Naive B cell (primary cell): ENCODE measurements at regions not wholly inside any gene's neighbourhood (a gene's known extent, or its start where the extent isn't known, plus 50 kb on each side); places are given as distances from the start of the nearest gene placed in this dataset.

Experiments used
- ATAC-seq, 2 donors: fragments of 150-1000 bp; cut with Tn5 transposase; 2 replicates each; pipeline ENCODE4 v1.10.0; 2021; ENCODE audit warnings: low read depth in 2 of 2, mild to moderate bottlenecking in 2 of 2, moderate library complexity in 2 of 2
- DNase-seq: peaks from one replicate; pipeline ENCODE4 v3.0.0; 2022
- H3K27ac Mint-ChIP-seq, 6 donors: one replicate each; pipeline ENCODE4 v1.8.0; 2020 to 2022; ENCODE audit warnings: mild to moderate bottlenecking in 6 of 6, mixed read lengths in 6 of 6, moderate library complexity in 5 of 6, inconsistent platforms in 2 of 6
- H3K27me3 Mint-ChIP-seq, 3 donors: one replicate each; pipeline ENCODE4 v1.8.0; 2021 to 2022; ENCODE audit warnings: mixed read lengths in 3 of 3, mild to moderate bottlenecking in 1 of 3
- H3K36me3 Mint-ChIP-seq, 2 donors: one replicate each; pipeline ENCODE4 v1.8.0; 2020 to 2022; ENCODE audit warnings: mixed read lengths in 2 of 2, inconsistent platforms in 1 of 2, mild to moderate bottlenecking in 1 of 2
- H3K4me1 Mint-ChIP-seq, 3 donors: one replicate each; pipeline ENCODE4 v1.8.0; 2020 to 2022; ENCODE audit warnings: mixed read lengths in 3 of 3, inconsistent platforms in 1 of 3, mild to moderate bottlenecking in 1 of 3, moderate library complexity in 1 of 3
- H3K4me3 Mint-ChIP-seq, 8 donors: one replicate each; pipeline ENCODE4 v1.8.0; 2020 to 2022; ENCODE audit warnings: mild to moderate bottlenecking in 8 of 8, mixed read lengths in 8 of 8, moderate library complexity in 8 of 8, inconsistent platforms in 2 of 8
- H3K9me3 Mint-ChIP-seq, 7 donors: one replicate each; pipeline ENCODE4 v1.8.0; 2020 to 2022; ENCODE audit warnings: mixed read lengths in 7 of 7, mild to moderate bottlenecking in 5 of 7, inconsistent platforms in 2 of 7, moderate library complexity in 1 of 7

- no peak for ATAC-seq
- no peaks in the 10 kb centered on the region for H3K4me1 Mint-ChIP-seq
- no peaks in the 10 kb centered on the region for H3K27me3 Mint-ChIP-seq
- no peak overlapping the region for H3K27ac Mint-ChIP-seq
- DNase-seq = no peak
- H3K4me3 Mint-ChIP-seq = no peak overlapping the region
- no peaks in the 10 kb centered on the region for H3K36me3 Mint-ChIP-seq
- H3K9me3 Mint-ChIP-seq = peaks cover 0 to 13% (median 6%) of the 10 kb centered on the region in 7 donors
Observed at GRCh38 chrX:94041881-94042280, 367.9 kb downstream of the FAM133A start.

GRCh38 chrX:94045724-94046123 is 371.7 kb downstream of the FAM133A start:
- no peak for ATAC-seq
- H3K36me3 Mint-ChIP-seq = no peaks in the 10 kb centered on the region
- no peaks in the 10 kb centered on the region for H3K27me3 Mint-ChIP-seq
- DNase-seq = no peak
- H3K27ac Mint-ChIP-seq = no peak overlapping the region
- no peak overlapping the region for H3K4me3 Mint-ChIP-seq
- H3K4me1 Mint-ChIP-seq = no peaks in the 10 kb centered on the region
- peaks cover 0 to 4% (median 0%) of the 10 kb centered on the region in 7 donors for H3K9me3 Mint-ChIP-seq

GRCh38 chrX:94051926-94052325 is 377.9 kb downstream of the FAM133A start:
- Mint-ChIP-seq H3K4me3 (no peak overlapping the region), H3K4me1 (no peaks in the 10 kb centered on the region), H3K9me3 (peaks cover 0 to 2% (median 0%) of the 10 kb centered on the region in 7 donors), H3K27me3 (no peaks in the 10 kb centered on the region), H3K36me3 (no peaks in the 10 kb centered on the region), H3K27ac (no peak overlapping the region)
- ATAC-seq (no peak), DNase-seq (no peak)

- H3K4me1 Mint-ChIP-seq = no peaks in the 10 kb centered on the region
- no peaks in the 10 kb centered on the region for H3K27me3 Mint-ChIP-seq
- no peak overlapping the region for H3K4me3 Mint-ChIP-seq
- DNase-seq = no peak
- no peak overlapping the region for H3K27ac Mint-ChIP-seq
- peaks cover 0 to 5% (median 0%) of the 10 kb centered on the region in 7 donors for H3K9me3 Mint-ChIP-seq
- no peak for ATAC-seq
- H3K36me3 Mint-ChIP-seq = no peaks in the 10 kb centered on the region
Observed at GRCh38 chrX:94053575-94053974, 379.6 kb downstream of the FAM133A start.

GRCh38 chrX:94057385-94057784 is 383.4 kb downstream of the FAM133A start:
- H3K36me3 Mint-ChIP-seq = no peaks in the 10 kb centered on the region
- no peak for DNase-seq
- H3K9me3 Mint-ChIP-seq = peaks cover 0 to 5% (median 0%) of the 10 kb centered on the region in 7 donors

GRCh38 chrX:94058728-94059382 is 384.8 kb downstream of the FAM133A start:
- ATAC-seq (no peak), DNase-seq (no peak)
- peaks cover 0 to 5% (median 0%) of the 10 kb centered on the region in 7 donors for H3K9me3 Mint-ChIP-seq
- H3K36me3 Mint-ChIP-seq = no peaks in the 10 kb centered on the region
- H3K27ac Mint-ChIP-seq = no peak overlapping the region
- H3K4me3 Mint-ChIP-seq = no peak overlapping the region
- no peaks in the 10 kb centered on the region for H3K4me1 Mint-ChIP-seq
- H3K27me3 Mint-ChIP-seq = no peaks in the 10 kb centered on the region

More at GRCh38 chrX:94057385-94057784, 383.4 kb downstream of the FAM133A start:
- no peak for ATAC-seq
- Mint-ChIP-seq H3K27ac (no peak overlapping the region), H3K27me3 (no peaks in the 10 kb centered on the region), H3K4me1 (no peaks in the 10 kb centered on the region), H3K4me3 (no peak overlapping the region)

GRCh38 chrX:94065091-94065490 is 391.1 kb downstream of the FAM133A start:
- Mint-ChIP-seq H3K36me3 (no peaks in the 10 kb centered on the region), H3K9me3 (peaks cover 0 to 5% (median 0%) of the 10 kb centered on the region in 7 donors), H3K27ac (no peak overlapping the region), H3K4me3 (no peak overlapping the region), H3K27me3 (no peaks in the 10 kb centered on the region), H3K4me1 (no peaks in the 10 kb centered on the region)
- DNase-seq (no peak), ATAC-seq (no peak)

GRCh38 chrX:94089149-94089548 is 415.1 kb downstream of the FAM133A start:
- no peak for ATAC-seq
- no peaks in the 10 kb centered on the region for H3K36me3 Mint-ChIP-seq
- no peaks in the 10 kb centered on the region for H3K27me3 Mint-ChIP-seq
- peaks cover 0 to 3% (median 0%) of the 10 kb centered on the region in 7 donors for H3K9me3 Mint-ChIP-seq
- no peak overlapping the region for H3K4me3 Mint-ChIP-seq
- no peaks in the 10 kb centered on the region for H3K4me1 Mint-ChIP-seq
- no peak overlapping the region for H3K27ac Mint-ChIP-seq
- no peak for DNase-seq

- Mint-ChIP-seq H3K36me3 (no peaks in the 10 kb centered on the region), H3K9me3 (peaks cover 0 to 8% (median 2%) of the 10 kb centered on the region in 7 donors), H3K27me3 (no peaks in the 10 kb centered on the region), H3K27ac (no peak overlapping the region), H3K4me1 (no peaks in the 10 kb centered on the region), H3K4me3 (no peak overlapping the region)
- ATAC-seq (no peak), DNase-seq (no peak)
Observed at GRCh38 chrX:94097868-94098267, 423.9 kb downstream of the FAM133A start.

GRCh38 chrX:94107981-94108380 is 434.0 kb downstream of the FAM133A start:
- peaks cover 0 to 11% (median 2%) of the 10 kb centered on the region in 7 donors for H3K9me3 Mint-ChIP-seq
- H3K4me1 Mint-ChIP-seq = no peaks in the 10 kb centered on the region
- no peak for ATAC-seq
- no peak overlapping the region for H3K4me3 Mint-ChIP-seq
- H3K27me3 Mint-ChIP-seq = no peaks in the 10 kb centered on the region
- DNase-seq = no peak
- H3K36me3 Mint-ChIP-seq = no peaks in the 10 kb centered on the region
- H3K27ac Mint-ChIP-seq = no peak overlapping the region

- ATAC-seq = no peak
- no peak for DNase-seq
- H3K9me3 Mint-ChIP-seq = peaks cover 0 to 5% (median 0%) of the 10 kb centered on the region in 7 donors
- no peaks in the 10 kb centered on the region for H3K27me3 Mint-ChIP-seq
- no peak overlapping the region for H3K4me3 Mint-ChIP-seq
- no peaks in the 10 kb centered on the region for H3K4me1 Mint-ChIP-seq
- no peak overlapping the region for H3K27ac Mint-ChIP-seq
- H3K36me3 Mint-ChIP-seq = no peaks in the 10 kb centered on the region
Observed at GRCh38 chrX:94114362-94114761, 440.4 kb downstream of the FAM133A start.

GRCh38 chrX:94121799-94122198 is 447.8 kb downstream of the FAM133A start:
- peaks cover 0 to 2% (median 0%) of the 10 kb centered on the region in 7 donors for H3K9me3 Mint-ChIP-seq
- ATAC-seq = no peak
- no peaks in the 10 kb centered on the region for H3K36me3 Mint-ChIP-seq
- H3K27ac Mint-ChIP-seq = no peak overlapping the region
- no peak for DNase-seq
- no peaks in the 10 kb centered on the region for H3K4me1 Mint-ChIP-seq
- H3K4me3 Mint-ChIP-seq = no peak overlapping the region
- H3K27me3 Mint-ChIP-seq = no peaks in the 10 kb centered on the region

- Mint-ChIP-seq H3K27ac (no peak overlapping the region), H3K4me1 (no peaks in the 10 kb centered on the region)
- DNase-seq = no peak
Observed at GRCh38 chrX:94123062-94123461, 449.1 kb downstream of the FAM133A start.

GRCh38 chrX:94162971-94163370 is 489.0 kb downstream of the FAM133A start:
- Mint-ChIP-seq H3K4me3 (no peak overlapping the region), H3K27me3 (no peaks in the 10 kb centered on the region), H3K9me3 (peaks cover 0 to 6% (median 0%) of the 10 kb centered on the region in 7 donors), H3K4me1 (no peaks in the 10 kb centered on the region), H3K27ac (no peak overlapping the region), H3K36me3 (no peaks in the 10 kb centered on the region)
- no peak for ATAC-seq
- DNase-seq = no peak

More at GRCh38 chrX:94123062-94123461, 449.1 kb downstream of the FAM133A start:
- Mint-ChIP-seq H3K9me3 (peaks cover 0 to 2% (median 0%) of the 10 kb centered on the region in 7 donors), H3K4me3 (no peak overlapping the region), H3K36me3 (no peaks in the 10 kb centered on the region), H3K27me3 (no peaks in the 10 kb centered on the region)
- no peak for ATAC-seq
